GM18873 (cell line): ENCODE measurements at regions not wholly inside any gene's neighbourhood (a gene's known extent, or its start where the extent isn't known, plus 50 kb on each side); places are given as distances from the start of the nearest gene placed in this dataset.

Experiments
- ATAC-seq: cut with Tn5 transposase; IDR thresholded peaks from one replicate; pipeline ENCODE4 v1.9.1; 2021; ENCODE audit warnings: mild to moderate bottlenecking, moderate library complexity, moderate number of reproducible peaks; ENCODE audit not compliant: unreplicated experiment, low FRiP score

GRCh38 chr20:40427026-40427425 lies 262.0 kb downstream of the MAFB start:
- ATAC-seq, result no peak

- ATAC-seq, result no peak
Measured at GRCh38 chr20:40424695-40425094, 264.3 kb downstream of the MAFB start.

GRCh38 chr20:40422656-40423055 lies 266.4 kb downstream of the MAFB start:
- ATAC-seq, result no peak

- no peak for ATAC-seq
Measured at GRCh38 chr20:40416274-40416673, 272.8 kb downstream of the MAFB start.

GRCh38 chr20:40414843-40415615 lies 274.0 kb downstream of the MAFB start:
- ATAC-seq, result no peak

GRCh38 chr20:40410028-40410427 lies 279.0 kb downstream of the MAFB start:
- ATAC-seq, result no peak

- ATAC-seq, result no peak
Measured at GRCh38 chr20:40397467-40397866, 291.6 kb downstream of the MAFB start.

GRCh38 chr20:40393197-40394079 lies 295.6 kb downstream of the MAFB start:
- ATAC-seq, result no peak

GRCh38 chr20:40390654-40391053 lies 298.4 kb downstream of the MAFB start:
- no peak for ATAC-seq

GRCh38 chr20:40370800-40371199 lies 318.2 kb downstream of the MAFB start:
- ATAC-seq, result no peak

- no peak for ATAC-seq
Measured at GRCh38 chr20:40368876-40369275, 320.2 kb downstream of the MAFB start.

- no peak for ATAC-seq
Measured at GRCh38 chr20:40361916-40362315, 327.1 kb downstream of the MAFB start.

GRCh38 chr20:40359131-40359912 lies 329.7 kb downstream of the MAFB start:
- no peak for ATAC-seq

- ATAC-seq, result no peak
Measured at GRCh38 chr20:40354880-40355279, 334.2 kb downstream of the MAFB start.

GRCh38 chr20:40343390-40343789 lies 345.6 kb downstream of the MAFB start:
- no peak for ATAC-seq

- ATAC-seq, result no peak
Measured at GRCh38 chr20:40341561-40341960, 347.5 kb downstream of the MAFB start.

- no peak for ATAC-seq
Measured at GRCh38 chr20:40339661-40340449, 349.2 kb downstream of the MAFB start.

GRCh38 chr20:40336533-40336932 lies 352.5 kb downstream of the MAFB start:
- ATAC-seq, result no peak

GRCh38 chr20:40335901-40336351 lies 353.1 kb downstream of the MAFB start:
- no peak for ATAC-seq

- ATAC-seq, result no peak
Measured at GRCh38 chr20:40335437-40335836, 353.6 kb downstream of the MAFB start.
